ENCODE measurements at regions not wholly inside any gene's neighbourhood (a gene's known extent, or its start where the extent isn't known, plus 50 kb on each side); places are given as distances from the start of the nearest gene placed in this dataset.
"Not testable (repeated sequence)": the region's sequence is repeated elsewhere in the genome, so short reads cannot be mapped to it uniquely, and the experiment has no call there.

DNA sequence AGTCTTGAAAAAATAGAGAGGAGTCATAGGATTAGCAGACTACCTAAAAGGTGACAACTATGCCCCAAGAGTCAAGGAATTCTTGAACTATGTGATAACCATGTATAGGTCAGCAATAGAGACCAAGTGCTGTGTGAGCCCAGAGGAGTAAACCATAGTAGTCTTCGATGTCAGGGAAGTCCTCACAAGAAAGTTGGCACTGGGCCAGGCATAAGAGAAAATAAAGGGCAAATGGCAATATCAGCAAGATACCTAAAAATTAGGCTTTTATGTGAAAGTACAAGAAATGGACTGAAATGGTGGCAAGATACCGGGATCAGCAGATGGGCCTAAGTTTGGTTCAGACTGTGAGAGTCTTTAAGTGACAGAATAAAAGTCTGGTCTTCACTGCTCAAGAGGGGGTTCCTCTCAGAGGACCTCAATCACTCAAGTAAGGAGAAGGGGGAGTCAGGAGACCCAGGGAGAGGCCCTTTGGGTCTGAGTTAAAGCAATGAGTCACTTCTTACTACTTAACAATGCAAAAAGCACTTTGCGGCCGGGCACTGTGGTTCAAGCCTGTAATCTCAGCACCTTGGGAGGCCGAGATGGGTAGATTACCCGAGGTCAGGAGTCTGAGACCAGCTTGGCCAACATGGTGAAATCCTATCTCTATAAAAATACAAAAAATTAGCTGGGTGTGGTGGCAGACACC is 95.0 kb downstream of the TEX35 start:
- DNase-seq: no peak

DNA sequence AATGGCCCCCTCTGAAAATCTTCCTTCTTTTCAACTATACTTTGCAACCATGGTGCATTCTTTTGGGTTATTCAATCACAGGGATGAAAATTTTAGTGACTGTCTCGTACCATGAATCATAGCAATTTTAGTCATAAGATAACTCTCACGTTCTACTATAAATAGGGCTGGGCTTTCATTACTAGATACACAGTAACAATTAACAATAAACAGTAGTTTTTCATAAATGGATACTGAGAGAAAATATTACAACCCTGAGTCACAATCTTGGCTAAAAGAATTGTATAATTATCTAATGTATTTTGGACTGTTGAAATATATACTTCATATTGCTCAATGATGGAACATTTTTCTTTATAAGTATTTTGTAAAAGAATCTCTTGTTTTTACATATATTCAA is 96.1 kb downstream of the TEX35 start:
- no peak for DNase-seq

DNA sequence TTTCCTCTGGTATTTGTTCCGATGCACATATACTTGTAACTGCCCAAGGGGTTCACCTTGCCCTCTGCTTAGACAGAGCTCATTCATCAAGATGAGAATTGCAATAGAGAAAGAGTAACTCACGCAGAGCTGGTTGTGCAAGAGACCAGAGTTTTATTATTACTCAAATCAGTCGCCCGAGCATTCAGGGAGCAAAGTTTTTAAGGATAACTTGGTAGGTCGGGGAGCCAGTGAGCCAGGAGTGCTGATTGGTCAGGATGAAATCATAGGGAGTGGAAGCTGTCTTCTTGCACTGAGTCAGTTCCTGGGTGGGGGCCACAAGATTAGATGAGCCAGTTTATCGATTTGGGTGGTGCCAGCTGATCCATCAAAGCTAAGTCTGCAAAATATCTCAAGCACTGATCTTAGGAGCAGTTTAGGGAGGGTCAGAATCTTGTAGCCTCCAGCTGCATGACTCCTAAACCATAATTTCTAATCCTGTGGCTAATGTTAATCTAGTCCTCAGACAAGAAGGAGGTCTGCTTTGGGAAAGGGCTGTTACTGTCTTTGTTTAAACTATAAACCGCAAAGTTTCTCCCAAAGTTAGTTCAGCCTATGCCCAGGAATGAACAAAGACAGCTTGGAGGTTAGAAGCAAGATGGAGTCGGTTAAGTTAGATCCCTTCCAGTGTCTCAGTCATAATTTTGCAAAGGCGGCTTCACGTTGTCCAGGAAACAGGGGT is 97.9 kb downstream of the TEX35 start:
- DNase-seq: not testable (repeated sequence)

DNA sequence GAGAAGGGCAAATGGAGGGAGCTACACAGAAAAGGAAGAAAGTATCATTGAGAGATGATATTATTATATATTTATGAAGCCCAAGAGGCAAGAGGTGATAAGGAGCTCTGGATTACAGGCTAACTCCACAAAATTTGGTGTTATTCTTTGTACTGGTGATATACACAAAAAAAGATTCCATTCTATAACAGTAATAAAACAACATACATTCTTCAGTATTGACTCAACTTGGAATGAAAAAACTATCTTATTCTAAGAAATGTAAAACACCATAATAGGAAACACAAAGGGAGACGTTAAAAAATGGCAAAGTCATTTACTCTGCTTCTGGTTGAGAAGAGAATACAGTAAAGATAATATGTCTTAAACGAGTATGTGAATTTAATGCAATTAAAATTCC is 99.4 kb downstream of the TEX35 start:
- DNase-seq: no peak

DNA sequence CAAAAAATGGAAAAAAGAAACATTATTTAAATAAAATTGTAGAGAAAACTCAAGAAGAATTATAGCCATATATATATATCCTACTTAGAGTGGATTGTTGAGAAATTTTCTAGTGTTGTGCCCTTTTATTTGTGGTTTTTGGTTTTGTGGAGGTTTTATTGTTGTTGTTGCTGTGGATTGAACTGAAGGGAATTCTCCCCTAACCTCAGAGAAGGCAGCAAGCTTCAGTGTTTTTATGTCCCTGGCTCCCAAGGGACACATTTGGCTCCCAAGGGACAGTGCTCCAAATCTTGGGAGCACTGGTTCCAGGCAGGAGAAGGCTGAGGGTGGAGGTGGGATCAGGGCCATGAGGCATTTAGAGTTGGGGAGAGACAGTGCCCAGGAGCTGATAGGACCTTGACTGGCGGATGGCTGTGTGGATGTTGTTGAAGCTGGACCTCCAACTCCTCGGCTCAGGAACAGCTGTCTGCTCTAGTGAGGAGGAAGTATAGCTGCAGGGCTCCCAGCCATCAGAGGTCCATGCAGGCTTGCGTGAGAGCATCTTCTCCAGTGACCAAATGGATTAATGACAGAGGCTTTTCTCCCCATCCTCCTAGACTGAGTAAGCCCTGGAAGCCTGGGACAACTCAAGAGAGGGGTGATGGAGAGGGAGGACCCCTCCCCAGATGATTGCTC is 100.5 kb downstream of the TEX35 start:
- no peak for DNase-seq

DNA sequence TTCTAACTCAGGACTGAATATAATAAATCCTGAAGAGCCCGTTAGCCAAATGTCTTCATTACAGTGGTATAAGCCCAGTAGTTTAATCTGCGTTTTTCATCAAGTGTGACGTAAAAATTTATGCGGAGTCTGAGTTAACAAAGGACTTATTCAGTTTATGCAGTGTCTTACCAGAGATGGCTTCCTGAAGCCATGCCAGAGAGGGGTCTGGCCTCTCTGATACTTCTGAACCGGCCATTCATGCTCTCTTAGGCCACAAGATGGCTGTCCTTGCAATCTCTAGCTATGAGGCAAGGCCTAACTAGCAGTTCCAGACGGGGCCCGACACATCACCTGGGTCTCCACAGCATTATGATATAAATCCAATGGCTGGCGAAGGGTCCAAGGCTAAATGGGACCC is 101.4 kb downstream of the TEX35 start:
- no peak for DNase-seq

DNA sequence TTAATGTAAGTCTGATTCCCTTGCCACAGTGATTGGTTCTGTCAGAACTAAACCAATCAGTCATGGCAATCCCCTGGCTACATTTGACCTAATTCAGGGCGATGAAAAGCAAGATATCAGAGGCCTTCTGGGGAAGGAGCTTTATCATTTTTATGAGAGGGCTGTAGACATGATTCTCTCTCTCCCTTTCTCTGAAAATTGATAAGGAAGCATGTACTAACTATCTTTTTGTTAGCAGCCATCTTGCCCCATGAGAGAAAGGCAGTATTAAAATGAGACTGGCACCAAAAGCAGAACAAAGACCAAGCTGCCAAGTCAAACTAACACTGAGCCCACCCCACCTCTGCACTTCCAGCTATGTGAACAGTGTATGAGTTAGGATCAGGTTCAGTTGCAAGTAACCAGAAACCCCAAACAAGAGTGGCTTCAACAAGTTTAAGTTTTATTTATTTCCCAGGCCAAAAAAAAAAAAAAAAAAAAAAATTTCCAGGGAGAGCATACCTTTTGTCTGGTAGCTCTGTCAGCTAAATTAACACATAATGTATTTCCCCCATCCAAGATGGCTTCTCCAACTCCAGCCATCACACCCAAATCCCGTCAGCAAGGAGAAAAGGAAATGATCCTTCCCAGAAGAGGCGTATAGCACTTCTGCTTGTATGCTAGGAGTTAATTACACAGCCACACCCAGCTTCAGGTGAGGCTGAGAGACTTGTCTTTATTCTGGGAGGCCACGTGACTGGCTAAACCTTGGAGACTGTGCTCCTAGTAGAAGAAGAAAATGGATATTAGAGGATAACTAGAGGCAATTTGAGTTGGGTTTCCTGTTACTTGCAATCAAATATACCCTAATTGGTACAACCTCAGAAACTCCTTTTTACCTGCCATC is 105.8 kb upstream of the RALGPS2 start:
- DNase-seq: no peak

DNA sequence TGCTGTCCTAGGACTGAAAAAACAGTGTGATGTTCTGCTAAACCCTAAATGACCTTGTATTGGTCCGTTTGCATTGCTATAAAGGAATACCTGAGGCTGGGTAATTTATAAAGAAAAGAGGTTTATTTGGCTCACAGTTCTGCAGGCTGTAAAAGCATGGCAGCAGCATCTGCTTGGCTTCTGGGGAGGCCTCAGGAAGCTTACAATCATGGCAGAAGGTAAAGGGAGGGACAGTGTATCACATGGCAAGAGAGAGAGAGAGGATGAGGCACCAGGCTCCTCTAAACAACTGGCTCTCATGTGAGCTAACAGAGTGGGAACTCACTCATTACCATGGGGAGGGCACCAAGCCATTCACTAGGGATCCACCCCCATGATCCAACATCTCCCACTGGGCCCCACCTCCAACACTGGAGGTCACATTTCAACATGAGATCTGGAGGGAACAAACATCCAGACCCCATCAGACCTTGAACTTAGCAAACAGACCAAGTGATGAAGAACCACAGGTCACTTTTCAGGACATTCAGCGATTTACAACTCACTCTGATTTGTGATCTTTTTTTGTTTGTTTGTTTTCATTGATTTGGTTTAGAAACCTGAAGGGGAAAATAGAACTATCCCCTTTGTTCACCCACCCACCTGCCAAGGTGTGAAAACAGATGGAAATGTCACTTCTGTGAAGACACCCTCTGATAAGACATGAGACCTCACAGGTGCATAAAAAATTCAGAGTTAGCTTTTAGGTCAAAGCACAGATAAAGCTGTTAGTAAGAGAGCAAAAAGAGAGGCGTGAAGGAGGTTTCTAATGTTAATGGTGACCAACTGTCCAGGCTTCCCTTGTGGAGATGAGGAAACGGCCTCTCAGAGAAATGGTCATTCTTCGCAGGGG is 104.2 kb upstream of the RALGPS2 start:
- no peak for DNase-seq

DNA sequence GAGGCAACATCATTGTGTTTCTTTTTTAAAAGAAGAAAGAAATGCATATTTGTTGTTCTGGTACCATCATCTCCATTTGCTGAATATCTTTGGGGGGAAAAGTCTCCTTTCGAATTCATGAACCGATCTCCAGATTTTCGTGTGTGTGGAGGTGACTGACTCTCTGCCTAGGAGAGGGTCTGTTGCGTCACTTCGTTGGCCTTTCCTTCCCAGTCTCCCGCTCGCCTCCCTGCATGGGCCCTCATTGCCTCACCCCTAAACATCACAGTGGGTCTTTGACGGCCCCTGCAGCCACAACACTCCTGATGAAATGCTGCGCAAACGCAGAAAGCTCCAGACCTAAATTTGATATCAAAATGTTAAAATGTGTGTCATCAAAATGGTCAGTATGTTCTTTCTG is 103.2 kb upstream of the RALGPS2 start:
- DNase-seq: no peak

DNA sequence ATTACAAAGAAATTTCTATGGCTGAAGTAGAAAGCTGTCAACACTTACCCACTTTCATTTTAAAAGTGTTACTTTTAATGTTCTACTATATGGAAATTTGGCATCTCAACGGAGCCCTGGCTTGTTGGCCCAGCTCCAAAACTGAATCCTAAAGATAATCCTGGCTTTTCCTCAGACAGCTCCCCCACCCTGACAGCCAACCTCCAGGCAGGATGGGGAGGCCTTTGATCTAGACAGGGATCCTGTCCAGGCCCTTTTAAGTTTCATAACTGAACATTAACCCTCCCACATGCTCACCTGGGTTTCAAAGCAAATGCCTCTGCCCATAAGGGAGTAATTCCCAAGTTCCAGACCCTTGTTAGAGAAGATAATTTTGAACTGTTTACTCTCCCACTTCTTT is 99.3 kb upstream of the RALGPS2 start:
- no peak for DNase-seq

DNA sequence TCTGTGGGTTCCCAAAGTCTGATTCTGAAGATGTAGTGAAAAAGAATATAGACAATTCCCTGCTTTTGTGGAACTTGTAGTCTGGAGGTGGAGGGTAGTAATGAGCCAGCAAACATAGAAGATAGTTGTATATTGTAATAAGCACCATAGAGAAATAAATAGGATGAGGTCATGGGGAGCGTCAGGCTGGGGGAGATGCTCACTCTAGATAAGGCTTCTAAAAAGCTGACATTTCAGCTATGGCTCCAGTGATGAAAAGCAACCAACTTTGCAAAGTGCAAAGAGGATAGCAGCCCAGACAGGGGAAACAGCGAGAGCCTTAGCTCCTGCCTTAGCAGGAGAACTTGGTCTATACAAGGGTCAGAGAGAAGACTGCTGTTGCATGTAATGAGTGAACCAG is 98.0 kb upstream of the RALGPS2 start:
- DNase-seq: no peak

DNA sequence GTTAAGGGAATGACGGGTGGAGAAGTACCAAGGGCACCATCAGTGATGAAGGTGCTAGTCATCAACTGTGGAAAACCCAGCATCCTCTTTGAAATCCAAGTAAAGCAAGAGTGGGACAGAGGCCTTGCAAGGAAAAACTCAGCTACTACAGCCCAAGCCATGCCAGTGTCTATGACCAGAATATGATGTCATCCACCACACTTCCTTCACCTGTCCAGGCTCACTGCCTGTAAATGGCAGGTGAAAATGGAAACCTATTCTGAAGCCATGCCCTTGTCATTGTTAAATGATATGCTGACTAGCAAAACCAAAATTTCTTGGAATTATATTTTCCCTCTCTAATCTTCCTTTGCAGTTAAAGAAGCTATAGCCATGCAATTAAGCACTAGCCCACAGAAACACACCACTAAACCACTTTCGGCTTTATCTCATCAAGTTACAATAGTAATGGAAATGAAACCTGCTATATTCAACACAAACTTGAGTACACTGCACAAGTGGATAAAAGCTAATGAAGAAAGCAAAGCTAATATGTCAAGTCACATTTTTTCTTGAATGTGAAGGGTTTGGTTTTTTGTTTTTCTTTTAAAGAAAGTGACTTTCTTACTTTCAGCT is 96.3 kb upstream of the RALGPS2 start:
- DNase-seq: no peak

DNA sequence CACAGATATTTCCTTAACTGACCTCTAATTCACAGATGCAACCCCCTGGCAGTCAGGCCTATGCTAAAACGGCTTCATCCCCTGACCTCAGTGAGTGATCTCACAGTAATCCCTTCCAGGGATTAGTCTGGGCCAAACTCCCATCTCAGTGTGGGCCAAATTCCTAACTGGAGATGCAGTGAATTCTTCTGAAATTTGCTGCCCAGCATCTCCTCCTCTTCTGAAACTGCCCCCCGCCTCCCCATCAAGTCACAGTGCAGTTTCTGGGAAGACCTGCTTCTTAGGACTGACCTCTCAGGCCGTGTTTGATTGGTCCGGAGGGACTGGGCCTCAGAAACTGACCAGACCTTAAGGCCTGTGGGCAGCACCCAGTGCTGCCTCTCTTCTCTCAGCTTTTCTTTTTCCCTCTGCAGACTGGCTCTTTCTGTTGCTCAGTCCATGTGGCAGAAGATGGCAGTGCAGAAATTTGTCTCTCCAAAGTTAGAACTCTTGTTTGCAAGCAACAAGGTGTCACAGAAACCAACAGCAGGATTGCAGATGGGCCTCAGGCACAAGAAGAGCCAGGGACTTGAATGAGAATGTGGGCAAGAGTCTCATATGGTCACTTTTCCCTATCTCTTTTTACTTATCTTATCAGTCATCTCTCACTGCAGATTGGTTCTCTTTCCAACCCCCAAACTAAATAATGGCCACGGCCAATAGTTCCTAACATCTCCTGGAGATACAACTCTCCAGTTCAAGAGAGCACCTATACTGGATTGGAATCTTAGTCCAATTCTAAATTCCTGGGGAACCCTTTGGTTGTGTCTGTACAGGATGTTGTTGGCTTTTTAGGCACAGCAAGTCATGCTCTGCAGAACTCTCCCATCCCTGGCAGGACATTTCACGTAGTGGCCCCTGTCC is 95.5 kb upstream of the RALGPS2 start:
- DNase-seq: no peak

DNA sequence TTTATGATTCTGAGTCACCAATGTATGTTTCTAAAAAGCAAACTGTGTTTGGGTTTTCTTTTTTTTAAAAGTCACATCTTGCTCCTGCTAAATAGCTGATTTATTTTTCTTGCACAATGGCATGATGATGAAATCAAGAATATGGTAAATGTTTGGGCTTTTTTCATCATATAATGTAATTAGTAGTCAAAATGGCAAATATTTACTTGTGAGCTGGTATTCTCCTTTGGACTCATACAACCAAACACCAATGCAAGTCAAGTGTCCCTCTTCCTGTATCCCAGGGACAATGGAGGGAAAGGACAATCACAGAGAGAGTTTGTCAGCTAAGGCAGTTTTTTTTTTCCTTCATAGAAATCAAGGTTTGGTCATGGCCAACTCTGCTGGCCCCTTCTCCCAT is 94.6 kb upstream of the RALGPS2 start:
- DNase-seq: no peak

DNA sequence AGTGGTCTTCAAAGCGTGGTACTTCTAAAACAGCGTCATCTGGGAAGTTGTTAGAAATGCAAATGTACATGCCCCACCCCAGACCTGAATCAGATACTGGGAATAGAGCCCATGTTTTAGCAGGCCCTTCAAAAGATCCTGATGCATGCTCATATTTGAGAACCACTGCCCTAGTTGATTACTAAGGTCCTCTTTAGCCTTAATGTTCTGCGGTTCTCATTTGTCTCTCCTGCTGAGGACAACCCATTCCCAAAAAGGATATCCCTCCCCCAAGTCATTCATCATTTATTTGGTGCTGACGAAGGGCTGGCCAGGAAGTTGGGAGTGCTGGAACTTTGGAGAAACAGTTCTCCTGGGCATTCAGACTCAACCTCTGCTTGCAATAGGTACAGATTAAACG is 92.4 kb upstream of the RALGPS2 start:
- DNase-seq: no peak

DNA sequence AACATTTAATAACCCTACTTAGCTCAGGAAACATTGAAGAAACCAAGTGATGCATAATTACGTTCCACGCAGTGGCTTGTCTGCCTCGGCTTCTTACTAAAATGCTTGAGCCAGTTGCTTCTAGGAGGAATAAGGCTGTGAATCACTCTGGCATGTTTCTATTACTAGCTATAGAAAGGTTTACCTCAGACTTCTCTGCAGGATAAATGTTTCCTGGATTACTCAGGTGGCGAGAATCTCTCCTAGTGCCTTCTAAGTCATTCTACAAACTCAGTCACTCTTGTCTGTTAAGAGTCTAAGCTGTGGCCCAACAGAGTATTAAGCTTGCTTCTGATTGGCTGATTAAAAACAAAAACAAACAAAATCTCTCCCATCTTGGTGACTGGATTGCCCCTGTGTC is 92.0 kb upstream of the RALGPS2 start:
- no peak for DNase-seq

DNA sequence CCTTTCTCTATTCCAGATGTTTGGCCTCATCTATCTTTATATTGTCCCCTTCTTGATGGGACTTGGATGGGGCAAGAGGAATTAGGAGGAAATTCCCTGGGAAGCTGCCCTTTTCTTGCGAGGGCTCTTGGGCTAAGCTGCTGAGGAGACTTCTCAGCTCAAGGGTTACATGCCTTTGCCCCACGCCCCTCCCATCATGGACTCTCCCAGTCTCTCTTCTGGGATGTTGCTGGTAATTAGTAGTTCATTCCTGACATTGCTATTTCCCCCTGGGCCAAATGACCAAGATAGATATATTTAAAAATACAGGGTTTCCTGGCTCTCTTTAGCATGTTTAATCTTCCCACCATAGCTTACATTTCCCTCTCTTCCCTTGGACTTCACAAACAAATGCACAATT is 90.6 kb upstream of the RALGPS2 start:
- no peak for DNase-seq

DNA sequence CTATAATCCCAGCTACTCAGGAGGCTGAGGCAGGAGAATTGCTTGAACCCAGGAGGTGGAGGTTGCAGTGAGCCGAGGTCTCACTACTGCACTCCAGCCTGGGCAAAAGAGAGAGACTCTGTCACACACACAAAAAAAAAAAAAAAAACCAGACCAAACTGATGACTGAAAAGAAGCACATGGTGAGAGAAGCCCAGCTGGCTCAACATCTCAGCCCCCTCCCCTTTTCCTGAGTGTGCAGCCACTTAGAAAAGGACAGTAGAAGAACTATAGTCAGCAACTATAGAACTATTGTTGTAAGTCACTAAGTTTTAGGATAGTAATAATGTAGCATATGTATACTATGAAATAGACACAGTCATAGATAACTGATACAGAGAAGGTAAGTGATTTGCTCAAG is 87.2 kb upstream of the RALGPS2 start:
- DNase-seq: no peak

DNA sequence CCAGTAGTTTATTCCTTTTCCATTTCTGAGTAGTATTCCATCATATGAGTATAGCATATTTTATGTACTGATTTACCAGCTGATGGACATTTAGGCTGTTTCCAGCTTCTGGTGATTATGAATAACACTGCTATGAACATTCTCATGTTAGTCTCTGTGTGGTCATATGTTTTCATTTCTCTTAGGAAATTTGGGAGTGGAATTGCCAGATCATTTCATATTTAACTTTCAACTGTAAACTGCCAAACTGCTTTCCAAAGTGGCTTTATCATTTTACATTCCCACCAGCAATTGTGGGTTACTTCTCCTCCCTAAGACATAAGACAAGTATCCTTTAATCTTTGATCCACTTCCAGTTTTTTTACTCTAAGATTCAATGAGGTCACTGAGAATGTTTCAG is 85.7 kb upstream of the RALGPS2 start:
- no peak for DNase-seq

DNA sequence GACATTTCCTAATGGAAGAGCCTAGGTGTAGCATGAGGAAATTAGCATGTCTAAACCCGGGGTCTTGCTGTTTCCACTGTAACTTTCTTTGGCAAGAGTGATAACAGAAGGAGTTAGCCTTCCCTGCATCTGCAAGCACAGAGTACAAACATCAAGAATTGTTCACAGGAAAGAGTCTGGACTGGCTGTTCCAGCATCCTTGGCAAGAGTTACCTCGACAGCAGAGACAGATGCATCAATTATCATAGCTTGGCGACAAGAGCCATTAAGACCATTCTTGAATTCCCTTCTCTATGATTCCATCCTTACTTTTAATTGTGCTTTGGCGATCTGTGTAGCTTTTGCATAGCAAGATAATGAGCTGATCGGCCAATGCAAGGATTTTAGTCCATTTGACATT is 82.8 kb upstream of the RALGPS2 start:
- no peak for DNase-seq

DNA sequence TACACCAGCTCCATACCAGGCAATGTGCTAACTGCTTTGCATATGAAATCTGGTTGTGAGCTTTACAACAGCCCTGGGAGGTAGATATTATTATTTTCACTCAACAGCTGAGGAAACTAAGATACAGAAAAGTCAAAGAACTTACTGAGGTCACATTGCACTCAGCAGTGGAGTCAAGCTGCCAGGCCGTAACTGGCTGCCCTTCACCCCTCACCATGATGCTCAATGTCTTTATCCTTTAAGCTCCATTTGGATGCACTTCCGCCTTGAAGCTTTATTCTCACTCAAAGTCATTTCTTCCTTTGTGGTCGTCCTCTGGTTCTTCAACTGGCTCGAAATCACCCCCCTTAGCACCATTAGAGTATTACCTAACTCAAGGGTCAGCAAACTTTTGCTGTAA is 81.7 kb upstream of the RALGPS2 start:
- DNase-seq: no peak

Measured in right forelimb (tissue), 1 donor.